ENCODE measurements at regions not wholly inside any gene's neighbourhood (a gene's known extent, or its start where the extent isn't known, plus 50 kb on each side); places are given as distances from the start of the nearest gene placed in this dataset.
"Not testable (repeated sequence)": the region's sequence is repeated elsewhere in the genome, so short reads cannot be mapped to it uniquely, and the experiment has no call there.

GRCh38 chr5:112594095-112594850 lies 143.4 kb upstream of the APC start:
- no peak for DNase-seq
- WGBS, 4 donors: 39 to 57% (median 54%) methylated on average over 6 of the region's 6 CpGs
- no peak for TF ChIP-seq POLR2A (IDR thresholded peaks at IDR 0.05)
- no peak for TF ChIP-seq CTCF (IDR thresholded peaks at IDR 0.05)
- no peaks in the 10 kb centered on the region for H3K36me3 ChIP-seq
- no peaks in the 10 kb centered on the region for H3K9me3 ChIP-seq
- peak in 1 of 4 donors; percentile 51 for ATAC-seq
- no peaks in the 10 kb centered on the region for H3K27me3 ChIP-seq
- intact Hi-C loops (cut with DNase I): no loop called here
- H3K4me1 ChIP-seq: peaks cover 0 to 7% (median 0%) of the 10 kb centered on the region in 12 donors
- no peak overlapping the region for H3K4me3 ChIP-seq
- H3K27ac ChIP-seq: no peak overlapping the region

DNA sequence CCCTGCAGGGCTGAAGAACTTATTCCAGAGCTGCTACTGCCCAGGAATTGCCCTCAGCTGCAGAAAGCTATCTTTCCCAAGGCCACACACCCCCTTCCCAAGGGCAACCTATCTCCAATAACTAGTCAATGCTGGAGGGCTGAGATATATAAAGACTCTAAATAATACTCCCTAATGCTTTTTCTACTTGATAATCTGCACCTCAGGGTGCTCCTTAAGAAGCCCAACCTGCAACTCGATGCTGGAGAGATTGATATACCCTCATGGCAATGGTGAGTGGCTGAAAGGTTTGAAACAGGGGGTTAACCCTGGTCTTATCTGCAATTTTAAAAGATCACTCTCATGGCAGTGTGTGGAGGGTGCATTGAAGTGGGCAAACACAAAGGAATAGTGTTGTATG lies 142.7 kb upstream of the APC start:
- no peak overlapping the region for H3K27ac ChIP-seq
- intact Hi-C loops (cut with DNase I): no loop called here
- WGBS, 4 donors: 71 to 80% (median 77%) methylated on average over 1 of the region's 1 CpG
- no peak overlapping the region for H3K4me3 ChIP-seq
- H3K4me1 ChIP-seq: peaks cover 0 to 7% (median 0%) of the 10 kb centered on the region in 12 donors
- DNase-seq (no peak), ATAC-seq (no peak)
- no peaks in the 10 kb centered on the region for H3K9me3 ChIP-seq
- TF ChIP-seq POLR2A (IDR thresholded peaks at IDR 0.05): no peak
- no peak for TF ChIP-seq CTCF (IDR thresholded peaks at IDR 0.05)
- H3K27me3 ChIP-seq: no peaks in the 10 kb centered on the region
- H3K36me3 ChIP-seq: no peaks in the 10 kb centered on the region

DNA sequence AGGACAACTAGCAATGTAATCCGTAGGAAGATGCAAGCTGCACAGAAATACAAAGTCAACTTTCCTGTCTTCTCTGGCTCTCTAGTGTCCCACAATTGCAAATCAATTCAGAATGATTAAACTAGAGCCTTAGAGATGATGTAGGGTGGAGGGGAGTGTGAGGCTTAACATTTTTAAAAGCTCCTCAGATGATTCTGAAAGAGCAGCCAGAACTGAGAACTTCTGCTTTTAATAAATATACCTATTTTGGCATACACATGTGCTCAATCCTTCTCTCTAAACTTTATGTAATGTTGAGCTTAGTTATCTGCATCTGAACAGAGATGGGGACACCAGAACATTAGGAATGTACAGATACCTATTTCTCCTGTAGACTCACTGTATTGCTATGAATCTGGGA lies 139.9 kb upstream of the APC start:
- 93 to 96% (median 96%) methylated on average over 1 of the region's 1 CpG for WGBS, 4 donors
- H3K9me3 ChIP-seq: no peaks in the 10 kb centered on the region

DNA sequence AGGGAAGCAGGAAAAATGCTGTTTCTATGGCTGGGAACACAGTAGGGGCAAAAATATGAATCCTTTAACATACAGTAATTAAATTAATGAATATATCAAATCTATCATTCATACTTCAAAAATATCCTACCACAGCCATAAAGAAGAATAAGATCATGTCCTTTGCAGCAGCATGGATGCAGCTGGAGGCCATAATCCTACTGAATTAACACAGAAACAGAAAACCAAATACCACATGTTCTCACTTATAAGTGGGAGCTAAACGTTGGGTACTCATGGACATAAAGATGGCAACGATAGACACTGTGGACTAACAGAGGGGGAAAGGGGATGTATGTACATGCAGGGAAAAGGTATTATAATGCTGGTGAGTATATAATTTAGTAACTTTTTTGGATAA lies 137.2 kb upstream of the APC start:
- H3K27ac ChIP-seq, DNase-seq, H3K4me3 ChIP-seq, H3K9me3 ChIP-seq, ATAC-seq, H3K4me1 ChIP-seq, H3K36me3 ChIP-seq, H3K27me3 ChIP-seq: not testable (repeated sequence)
- intact Hi-C loops (cut with DNase I): loop anchor here in 3 of 10 donors (5.0 to 10.0 kb wide), 2 partner anchors 46 to 48 kb away; no protein-coding TSS in a partner anchor
- WGBS, 4 donors: 18 to 75% (median 34%) methylated on average over 2 of the region's 2 CpGs

More for the DNA sequence above, 139.9 kb upstream of the APC start:
- Histone ChIP-seq H3K36me3 (no peaks in the 10 kb centered on the region), H3K27me3 (no peaks in the 10 kb centered on the region), H3K4me3 (no peak overlapping the region), H3K27ac (no peak overlapping the region), H3K4me1 (peaks cover 0 to 7% (median 0%) of the 10 kb centered on the region in 12 donors)
- intact Hi-C loops (cut with DNase I): no loop called here
- DNase-seq: no peak
- no peak for ATAC-seq
- no peak for TF ChIP-seq CTCF (IDR thresholded peaks at IDR 0.05)
- TF ChIP-seq POLR2A (IDR thresholded peaks at IDR 0.05): no peak

Data from heart left ventricle (tissue), 16 donors.